Sigmoid colon (tissue), 4 donors: ENCODE measurements at regions not wholly inside any gene's neighbourhood (a gene's known extent, or its start where the extent isn't known, plus 50 kb on each side); places are given as distances from the start of the nearest gene placed in this dataset.

Experiments used
- EP300 ChIP-seq, 4 donors: sonication (generic); formaldehyde crosslinking; IDR thresholded peaks; one replicate each; pipeline ENCODE4 v1.6.1; 2017; ENCODE audit warnings: antibody characterized with exemption in 4 of 4
- POLR2A ChIP-seq, 2 donors: fragments of 450-650 bp; IDR thresholded peaks; one replicate each; pipeline ENCODE4 v1.6.1; 2016; ENCODE audit warnings: antibody characterized with exemption in 2 of 2, mild to moderate bottlenecking in 2 of 2, moderate library complexity in 2 of 2
- POLR2AphosphoS5 ChIP-seq, 4 donors: sonication (generic); formaldehyde crosslinking; IDR thresholded peaks; one replicate each; pipeline ENCODE4 v1.6.1; 2017; ENCODE audit warnings: antibody characterized with exemption in 4 of 4
- TF ChIP-seq, protein P1 (sequence below), 4 experiments: fragments of 450-650 bp in 3 of 4; fragments of 200-600 bp in 1 of 4; IDR thresholded peaks; one replicate each; pipeline ENCODE4 v1.5.1; 2016 to 2019; ENCODE audit warnings: antibody characterized with exemption in 4 of 4, mild to moderate bottlenecking in 3 of 4, moderate library complexity in 2 of 4

DNA sequence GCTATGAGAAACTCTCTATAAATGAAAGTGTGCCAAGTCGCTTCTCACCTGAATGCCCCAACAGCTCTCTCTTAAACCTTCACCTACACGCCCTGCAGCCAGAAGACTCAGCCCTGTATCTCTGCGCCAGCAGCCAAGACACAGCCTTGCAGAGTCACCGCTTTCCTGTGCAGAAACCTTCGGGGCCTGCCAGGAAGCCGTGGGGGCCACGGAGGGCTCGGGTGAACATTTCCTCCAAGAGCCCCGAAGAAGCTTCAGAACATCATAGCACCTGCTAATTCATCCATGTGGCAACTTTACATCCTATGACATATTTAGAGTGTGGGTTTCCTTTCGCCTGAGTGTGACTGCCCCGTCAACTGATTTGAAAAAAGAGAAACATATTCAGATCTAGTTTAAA is 55.7 kb upstream of the PRSS58 start:
- no peak for TF ChIP-seq POLR2A (IDR thresholded peaks at IDR 0.05)
- TF ChIP-seq, protein P1, sequence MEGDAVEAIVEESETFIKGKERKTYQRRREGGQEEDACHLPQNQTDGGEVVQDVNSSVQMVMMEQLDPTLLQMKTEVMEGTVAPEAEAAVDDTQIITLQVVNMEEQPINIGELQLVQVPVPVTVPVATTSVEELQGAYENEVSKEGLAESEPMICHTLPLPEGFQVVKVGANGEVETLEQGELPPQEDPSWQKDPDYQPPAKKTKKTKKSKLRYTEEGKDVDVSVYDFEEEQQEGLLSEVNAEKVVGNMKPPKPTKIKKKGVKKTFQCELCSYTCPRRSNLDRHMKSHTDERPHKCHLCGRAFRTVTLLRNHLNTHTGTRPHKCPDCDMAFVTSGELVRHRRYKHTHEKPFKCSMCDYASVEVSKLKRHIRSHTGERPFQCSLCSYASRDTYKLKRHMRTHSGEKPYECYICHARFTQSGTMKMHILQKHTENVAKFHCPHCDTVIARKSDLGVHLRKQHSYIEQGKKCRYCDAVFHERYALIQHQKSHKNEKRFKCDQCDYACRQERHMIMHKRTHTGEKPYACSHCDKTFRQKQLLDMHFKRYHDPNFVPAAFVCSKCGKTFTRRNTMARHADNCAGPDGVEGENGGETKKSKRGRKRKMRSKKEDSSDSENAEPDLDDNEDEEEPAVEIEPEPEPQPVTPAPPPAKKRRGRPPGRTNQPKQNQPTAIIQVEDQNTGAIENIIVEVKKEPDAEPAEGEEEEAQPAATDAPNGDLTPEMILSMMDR (IDR thresholded peaks at IDR 0.05) = no peak
- TF ChIP-seq POLR2AphosphoS5 (IDR thresholded peaks at IDR 0.05) = no peak
- TF ChIP-seq EP300 (IDR thresholded peaks at IDR 0.05) = no peak
